Activated CD8-positive, alpha-beta T cell treated with anti-CD3 and anti-CD28 coated beads for 36 hours (primary cell): ENCODE measurements at regions not wholly inside any gene's neighbourhood (a gene's known extent, or its start where the extent isn't known, plus 50 kb on each side); places are given as distances from the start of the nearest gene placed in this dataset.

Experiments used
- ATAC-seq: fragments of 200-7000 bp; cut with Tn5 transposase; one replicate; pipeline ENCODE4 v1.10.0; 2021; ENCODE audit warnings: mild to moderate bottlenecking, moderate library complexity
- CTCF ChIA-PET: fragments of 350-600 bp; sonication (Branson Sonifier 250); formaldehyde crosslinking; loops from one replicate; lab custom pipeline; 2021; ENCODE audit warnings: antibody characterized with exemption; lab: Charles Lee
- POLR2A ChIA-PET: fragments of 350-600 bp; sonication (Branson Sonifier 250); formaldehyde crosslinking; loops from one replicate; lab custom pipeline; 2021; ENCODE audit warnings: antibody characterized with exemption; lab: Charles Lee
- DNase-seq: peaks from one replicate; pipeline ENCODE4 v3.0.0-alpha.2; 2020
- H3K27ac Mint-ChIP-seq: one replicate; pipeline ENCODE4 v1.8.0; 2021; ENCODE audit warnings: mild to moderate bottlenecking, mixed read lengths
- H3K27me3 Mint-ChIP-seq: one replicate; pipeline ENCODE4 v1.8.0; 2021; ENCODE audit warnings: mixed read lengths
- H3K36me3 Mint-ChIP-seq: one replicate; pipeline ENCODE4 v1.8.0; 2021; ENCODE audit warnings: low read depth, mixed read lengths
- H3K4me1 Mint-ChIP-seq: one replicate; pipeline ENCODE4 v1.8.0; 2021; ENCODE audit warnings: low read depth, mixed read lengths
- H3K4me3 Mint-ChIP-seq: one replicate; pipeline ENCODE4 v1.8.0; 2021; ENCODE audit warnings: mild to moderate bottlenecking, moderate library complexity, mixed read lengths
- H3K9me3 Mint-ChIP-seq: one replicate; pipeline ENCODE4 v1.8.0; 2021; ENCODE audit warnings: mixed read lengths
- intact Hi-C: fragments of 100-400 bp; cut with micrococcal nuclease; formaldehyde crosslinking; loops from one replicate; pipeline ENCODE4 v1.10.0; 2022
- TF ChIP-seq, protein P1 (sequence below): fragments of 200-600 bp; IDR thresholded peaks from one replicate; pipeline ENCODE4 v1.8.0; 2022; ENCODE audit warnings: antibody characterized with exemption, mild to moderate bottlenecking

DNA sequence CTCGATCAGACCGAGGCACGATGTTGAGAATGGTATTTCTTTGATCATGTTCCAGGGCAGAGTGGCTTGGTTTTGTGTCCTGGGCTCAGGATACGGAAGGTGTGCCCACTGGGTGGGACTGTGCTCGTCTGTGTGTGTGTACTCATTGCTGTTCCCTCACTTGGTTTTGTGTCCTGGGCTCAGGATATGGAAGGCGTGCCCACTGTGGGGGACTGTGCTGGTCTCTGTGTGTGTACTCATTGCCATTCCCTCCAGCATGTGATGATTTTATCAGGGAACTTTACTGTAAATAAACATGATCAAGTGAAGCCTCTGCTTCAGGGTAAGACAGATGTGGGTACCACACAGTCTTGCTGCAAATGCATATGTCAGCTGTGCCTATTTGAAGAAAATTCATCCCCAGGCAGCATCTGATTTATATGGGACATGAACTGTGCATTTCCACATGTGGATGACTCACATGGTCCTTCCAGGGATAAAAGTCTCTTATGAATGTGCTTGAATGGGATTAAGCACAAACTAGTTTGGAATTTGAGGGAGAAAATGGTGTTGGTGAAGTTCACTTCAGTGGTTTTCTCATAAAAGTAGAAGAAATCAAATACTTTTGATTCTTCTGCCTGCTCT lies 274.3 kb downstream of the QKI start:
- DNase-seq (no peak), ATAC-seq (no peak)
- no peaks in the 10 kb centered on the region for H3K36me3 Mint-ChIP-seq
- POLR2A ChIA-PET, result no interaction called here
- peaks cover 1% of the 10 kb centered on the region for H3K9me3 Mint-ChIP-seq
- TF ChIP-seq, protein P1, sequence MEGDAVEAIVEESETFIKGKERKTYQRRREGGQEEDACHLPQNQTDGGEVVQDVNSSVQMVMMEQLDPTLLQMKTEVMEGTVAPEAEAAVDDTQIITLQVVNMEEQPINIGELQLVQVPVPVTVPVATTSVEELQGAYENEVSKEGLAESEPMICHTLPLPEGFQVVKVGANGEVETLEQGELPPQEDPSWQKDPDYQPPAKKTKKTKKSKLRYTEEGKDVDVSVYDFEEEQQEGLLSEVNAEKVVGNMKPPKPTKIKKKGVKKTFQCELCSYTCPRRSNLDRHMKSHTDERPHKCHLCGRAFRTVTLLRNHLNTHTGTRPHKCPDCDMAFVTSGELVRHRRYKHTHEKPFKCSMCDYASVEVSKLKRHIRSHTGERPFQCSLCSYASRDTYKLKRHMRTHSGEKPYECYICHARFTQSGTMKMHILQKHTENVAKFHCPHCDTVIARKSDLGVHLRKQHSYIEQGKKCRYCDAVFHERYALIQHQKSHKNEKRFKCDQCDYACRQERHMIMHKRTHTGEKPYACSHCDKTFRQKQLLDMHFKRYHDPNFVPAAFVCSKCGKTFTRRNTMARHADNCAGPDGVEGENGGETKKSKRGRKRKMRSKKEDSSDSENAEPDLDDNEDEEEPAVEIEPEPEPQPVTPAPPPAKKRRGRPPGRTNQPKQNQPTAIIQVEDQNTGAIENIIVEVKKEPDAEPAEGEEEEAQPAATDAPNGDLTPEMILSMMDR, result no peak
- H3K4me3 Mint-ChIP-seq, result no peak overlapping the region
- intact Hi-C loops, result no loop called here
- no peak overlapping the region for H3K27ac Mint-ChIP-seq
- H3K27me3 Mint-ChIP-seq, result peaks cover 18% of the 10 kb centered on the region
- no peaks in the 10 kb centered on the region for H3K4me1 Mint-ChIP-seq
- CTCF ChIA-PET, result no interaction called here

DNA sequence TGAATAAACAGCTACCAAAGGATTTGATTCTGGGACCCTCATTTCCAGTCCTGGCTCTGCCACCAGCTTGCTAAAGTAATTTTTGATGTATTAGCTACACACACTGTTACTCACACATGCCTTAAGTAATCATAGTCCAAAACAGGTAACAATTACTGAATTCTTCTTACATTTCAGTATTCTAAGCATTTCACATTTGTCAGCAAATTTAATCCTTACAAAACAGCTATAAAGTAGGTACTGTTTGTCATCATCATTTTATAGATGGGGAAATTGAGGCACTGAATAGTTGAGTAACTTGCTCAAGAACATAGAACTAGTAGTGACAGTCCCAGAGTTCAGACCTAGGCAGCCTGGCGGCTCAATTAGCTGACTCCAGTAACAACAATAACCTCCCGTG lies 272.6 kb downstream of the QKI start:
- POLR2A ChIA-PET, result no interaction called here
- Mint-ChIP-seq H3K9me3 (peaks cover 4% of the 10 kb centered on the region), H3K36me3 (no peaks in the 10 kb centered on the region), H3K4me1 (no peaks in the 10 kb centered on the region), H3K4me3 (no peak overlapping the region), H3K27me3 (peaks cover 21% of the 10 kb centered on the region), H3K27ac (no peak overlapping the region)
- no peak for ATAC-seq
- TF ChIP-seq, protein P1, result no peak
- intact Hi-C loops, result no loop called here
- DNase-seq, result no peak
- CTCF ChIA-PET, result no interaction called here

DNA sequence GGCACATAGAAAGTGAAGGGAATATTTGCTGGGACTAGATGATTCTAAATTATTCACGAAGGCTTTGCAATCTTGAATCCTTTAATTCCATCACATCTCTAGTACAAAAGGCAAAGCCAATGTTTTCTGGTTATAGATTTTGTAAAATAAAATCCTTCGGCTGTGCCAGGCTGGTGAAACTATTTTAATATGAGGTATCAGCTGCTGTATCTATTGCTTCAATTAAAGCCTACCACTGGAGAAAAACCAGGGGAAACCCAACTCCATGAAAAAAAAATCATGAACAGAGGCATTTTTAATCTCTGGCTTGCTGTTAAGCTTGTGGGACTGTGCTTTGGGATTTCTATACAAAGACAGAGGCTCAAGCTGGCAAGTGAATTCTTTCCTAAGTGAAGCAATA lies 271.8 kb downstream of the QKI start:
- no peaks in the 10 kb centered on the region for H3K36me3 Mint-ChIP-seq
- peaks cover 23% of the 10 kb centered on the region for H3K27me3 Mint-ChIP-seq
- intact Hi-C loops, result no loop called here
- DNase-seq (no peak), ATAC-seq (no peak)
- TF ChIP-seq, protein P1, result no peak
- ChIA-PET POLR2A (no interaction called here), CTCF (no interaction called here)
- H3K27ac Mint-ChIP-seq, result no peak overlapping the region
- H3K9me3 Mint-ChIP-seq, result peaks cover 4% of the 10 kb centered on the region
- no peaks in the 10 kb centered on the region for H3K4me1 Mint-ChIP-seq
- H3K4me3 Mint-ChIP-seq, result no peak overlapping the region

DNA sequence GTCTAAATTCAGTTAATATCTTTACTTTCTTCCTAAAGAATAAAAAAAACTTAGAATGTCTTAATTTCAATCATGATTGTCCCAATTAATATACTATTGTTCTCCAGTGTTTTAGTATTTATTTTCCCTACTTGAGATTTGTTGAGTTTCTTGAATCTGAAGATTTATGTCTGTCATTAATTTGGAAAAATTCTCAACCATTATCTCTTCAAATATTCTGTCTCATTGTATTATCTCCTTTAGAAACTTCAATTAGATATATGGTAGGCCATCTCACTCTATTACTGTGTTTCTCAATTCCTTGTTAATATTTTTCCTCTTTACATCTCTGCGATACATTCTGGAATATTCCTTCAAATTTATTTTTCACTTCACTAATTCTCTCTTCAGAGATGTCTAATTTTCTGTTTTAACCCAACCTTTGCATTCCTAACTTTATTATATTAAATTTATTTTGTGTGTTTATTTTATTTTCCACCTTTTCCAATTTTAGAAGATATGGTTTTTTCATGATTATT lies 268.6 kb downstream of the QKI start:
- POLR2A ChIA-PET, result no interaction called here
- TF ChIP-seq, protein P1, result no peak
- Mint-ChIP-seq H3K27ac (no peak overlapping the region), H3K4me3 (no peak overlapping the region), H3K27me3 (peaks cover 23% of the 10 kb centered on the region), H3K4me1 (no peaks in the 10 kb centered on the region), H3K9me3 (peaks cover 4% of the 10 kb centered on the region), H3K36me3 (no peaks in the 10 kb centered on the region)
- intact Hi-C loops, result no loop called here
- ATAC-seq, result no peak
- no peak for DNase-seq
- CTCF ChIA-PET, result no interaction called here

DNA sequence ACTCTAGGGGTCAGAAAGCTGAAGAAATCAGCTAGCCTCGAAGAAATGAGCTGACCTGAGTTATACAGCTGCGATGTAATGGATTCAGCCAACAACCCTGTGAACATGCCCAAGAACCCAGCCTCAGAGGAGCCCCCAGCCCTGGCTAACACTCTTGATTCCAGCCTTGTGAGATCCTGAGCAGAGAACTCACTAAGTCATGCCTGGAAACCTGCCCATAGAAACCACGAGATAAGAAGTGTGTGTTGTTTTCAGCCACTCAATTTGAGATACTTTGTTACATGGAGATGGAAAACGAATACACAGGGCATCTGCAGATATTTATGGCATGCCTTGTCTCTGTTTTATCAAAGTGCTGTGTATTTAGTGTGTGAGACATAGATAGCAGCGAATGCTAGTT lies 265.2 kb downstream of the QKI start:
- ChIA-PET POLR2A (no interaction called here), CTCF (no interaction called here)
- H3K4me3 Mint-ChIP-seq, result no peak overlapping the region
- intact Hi-C loops, result no loop called here
- H3K9me3 Mint-ChIP-seq, result peaks cover 4% of the 10 kb centered on the region
- H3K4me1 Mint-ChIP-seq, result no peaks in the 10 kb centered on the region
- H3K27ac Mint-ChIP-seq, result no peak overlapping the region
- ATAC-seq (no peak), DNase-seq (no peak)
- TF ChIP-seq, protein P1, result no peak
- H3K36me3 Mint-ChIP-seq, result no peaks in the 10 kb centered on the region
- H3K27me3 Mint-ChIP-seq, result peaks cover 13% of the 10 kb centered on the region
